ENCODE measurements at regions not wholly inside any gene's neighbourhood (a gene's known extent, or its start where the extent isn't known, plus 50 kb on each side); places are given as distances from the start of the nearest gene placed in this dataset.

DNA sequence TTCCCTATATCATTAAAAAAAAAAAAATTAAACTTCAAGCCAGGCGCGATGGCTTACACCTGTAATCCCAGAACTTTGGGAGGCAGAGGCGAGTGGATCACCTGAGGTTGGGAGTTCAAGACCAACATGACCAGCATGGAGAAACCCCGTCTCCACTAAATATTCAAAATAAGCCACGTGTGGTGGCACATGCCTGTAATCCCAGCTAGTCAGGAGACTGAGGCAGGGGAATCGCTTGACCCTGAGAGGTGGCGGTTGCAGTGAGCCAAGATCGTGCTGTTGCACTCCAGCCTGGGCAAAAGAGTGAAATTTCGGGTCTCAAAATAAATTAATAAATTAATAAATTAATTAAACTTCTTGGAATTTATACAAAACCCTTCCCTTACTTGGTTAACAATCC lies 358.6 kb upstream of the CDH9 start:
- Mint-ChIP-seq H3K36me3 (no peaks in the 10 kb centered on the region), H3K27ac (no peak overlapping the region), H3K27me3 (ENCODE audit: insufficient read depth, low read depth) (no peaks in the 10 kb centered on the region), H3K4me3 (no peak overlapping the region), H3K4me1 (no peaks in the 10 kb centered on the region), H3K9me3 (peaks cover 2% of the 10 kb centered on the region)
- no peaks in the 10 kb centered on the region for H3K27me3 ChIP-seq
- no peaks in the 10 kb centered on the region for H4K20me1 ChIP-seq (ENCODE audit: low read depth)
- no peak overlapping the region for H3K4me2 ChIP-seq
- no peak overlapping the region for H3K9ac ChIP-seq
- no peaks in the 10 kb centered on the region for H3K4me1 ChIP-seq
- no peaks in the 10 kb centered on the region for H3K36me3 ChIP-seq
- H3F3A ChIP-seq (ENCODE audit: low read depth) = no peaks in the 10 kb centered on the region
- TF ChIP-seq, protein P1, sequence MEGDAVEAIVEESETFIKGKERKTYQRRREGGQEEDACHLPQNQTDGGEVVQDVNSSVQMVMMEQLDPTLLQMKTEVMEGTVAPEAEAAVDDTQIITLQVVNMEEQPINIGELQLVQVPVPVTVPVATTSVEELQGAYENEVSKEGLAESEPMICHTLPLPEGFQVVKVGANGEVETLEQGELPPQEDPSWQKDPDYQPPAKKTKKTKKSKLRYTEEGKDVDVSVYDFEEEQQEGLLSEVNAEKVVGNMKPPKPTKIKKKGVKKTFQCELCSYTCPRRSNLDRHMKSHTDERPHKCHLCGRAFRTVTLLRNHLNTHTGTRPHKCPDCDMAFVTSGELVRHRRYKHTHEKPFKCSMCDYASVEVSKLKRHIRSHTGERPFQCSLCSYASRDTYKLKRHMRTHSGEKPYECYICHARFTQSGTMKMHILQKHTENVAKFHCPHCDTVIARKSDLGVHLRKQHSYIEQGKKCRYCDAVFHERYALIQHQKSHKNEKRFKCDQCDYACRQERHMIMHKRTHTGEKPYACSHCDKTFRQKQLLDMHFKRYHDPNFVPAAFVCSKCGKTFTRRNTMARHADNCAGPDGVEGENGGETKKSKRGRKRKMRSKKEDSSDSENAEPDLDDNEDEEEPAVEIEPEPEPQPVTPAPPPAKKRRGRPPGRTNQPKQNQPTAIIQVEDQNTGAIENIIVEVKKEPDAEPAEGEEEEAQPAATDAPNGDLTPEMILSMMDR (IDR thresholded peaks at IDR 0.05) = no peak
- TF ChIP-seq EZH2 (IDR thresholded peaks at IDR 0.05) (no peak), EZH2phosphoT487 (IDR thresholded peaks at IDR 0.05) (no peak)
- no peak overlapping the region for H3K27ac ChIP-seq
- no peak overlapping the region for H2AFZ ChIP-seq (replicated peaks)
- H3K79me2 ChIP-seq (ENCODE audit: low read depth) = no peaks in the 10 kb centered on the region
- DNase-seq (ENCODE audit: low spot score) = no peak
- H3K9me3 ChIP-seq (ENCODE audit: low read depth) = no peaks in the 10 kb centered on the region
- no peak overlapping the region for H3K4me3 ChIP-seq

DNA sequence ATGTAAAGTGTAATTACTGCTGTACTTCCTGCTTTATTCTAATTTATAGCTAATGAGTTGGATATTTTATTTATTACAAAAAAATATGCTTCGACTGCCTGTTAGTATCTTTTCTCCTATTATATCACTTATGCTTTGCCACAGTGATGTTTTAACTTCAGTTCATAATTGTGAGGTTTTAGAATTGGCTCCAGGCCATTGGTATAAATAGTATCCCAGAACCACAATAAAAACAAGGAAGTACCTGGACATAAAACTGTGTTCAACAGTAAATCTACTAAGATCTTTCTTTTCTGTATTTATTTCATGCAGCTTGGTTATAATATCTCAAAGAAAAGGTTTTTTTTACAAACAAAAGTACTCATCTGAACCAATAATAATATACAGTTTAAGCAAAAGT lies 354.3 kb upstream of the CDH9 start:
- Mint-ChIP-seq H3K27me3 (ENCODE audit: insufficient read depth, low read depth) (no peaks in the 10 kb centered on the region), H3K36me3 (no peaks in the 10 kb centered on the region)
- no peaks in the 10 kb centered on the region for H3K9me3 ChIP-seq (ENCODE audit: low read depth)

GRCh38 chr5:27389696-27390095 lies 351.3 kb upstream of the CDH9 start:
- H3K9ac ChIP-seq = no peak overlapping the region
- no peak overlapping the region for H3K4me2 ChIP-seq
- no peaks in the 10 kb centered on the region for H4K20me1 ChIP-seq (ENCODE audit: low read depth)
- no peaks in the 10 kb centered on the region for H3K4me1 ChIP-seq
- no peak overlapping the region for H3K4me3 ChIP-seq
- no peak for TF ChIP-seq EZH2 (IDR thresholded peaks at IDR 0.05)
- no peak for TF ChIP-seq EZH2phosphoT487 (IDR thresholded peaks at IDR 0.05)
- TF ChIP-seq, protein P1 (IDR thresholded peaks at IDR 0.05) = no peak
- H3K4me1 Mint-ChIP-seq = no peaks in the 10 kb centered on the region
- no peaks in the 10 kb centered on the region for H3K9me3 ChIP-seq (ENCODE audit: low read depth)
- no peaks in the 10 kb centered on the region for H3K79me2 ChIP-seq (ENCODE audit: low read depth)
- H3K27ac ChIP-seq = no peak overlapping the region
- H3K36me3 ChIP-seq = no peaks in the 10 kb centered on the region
- no peak overlapping the region for H2AFZ ChIP-seq (replicated peaks)
- no peaks in the 10 kb centered on the region for H3F3A ChIP-seq (ENCODE audit: low read depth)
- H3K27ac Mint-ChIP-seq = no peak overlapping the region
- H3K4me3 Mint-ChIP-seq = no peak overlapping the region
- no peaks in the 10 kb centered on the region for H3K27me3 Mint-ChIP-seq (ENCODE audit: insufficient read depth, low read depth)
- no peak for DNase-seq (ENCODE audit: low spot score)
- H3K9me3 Mint-ChIP-seq = no peaks in the 10 kb centered on the region
- H3K36me3 Mint-ChIP-seq = no peaks in the 10 kb centered on the region
- H3K27me3 ChIP-seq = no peaks in the 10 kb centered on the region

More for the DNA sequence above, 354.3 kb upstream of the CDH9 start:
- H3K27ac Mint-ChIP-seq = no peak overlapping the region
- no peak overlapping the region for H3K4me2 ChIP-seq
- H3K4me1 ChIP-seq = no peaks in the 10 kb centered on the region
- no peak overlapping the region for H3K27ac ChIP-seq
- TF ChIP-seq, protein P1 (IDR thresholded peaks at IDR 0.05) = no peak
- TF ChIP-seq EZH2 (IDR thresholded peaks at IDR 0.05) = no peak
- no peak for TF ChIP-seq EZH2phosphoT487 (IDR thresholded peaks at IDR 0.05)
- no peak for DNase-seq (ENCODE audit: low spot score)
- no peak overlapping the region for H3K9ac ChIP-seq
- no peaks in the 10 kb centered on the region for H3K36me3 ChIP-seq
- H3K4me1 Mint-ChIP-seq = no peaks in the 10 kb centered on the region
- no peak overlapping the region for H3K4me3 ChIP-seq
- no peak overlapping the region for H3K4me3 Mint-ChIP-seq
- no peaks in the 10 kb centered on the region for H3K79me2 ChIP-seq (ENCODE audit: low read depth)
- no peaks in the 10 kb centered on the region for H3K9me3 Mint-ChIP-seq
- H2AFZ ChIP-seq (replicated peaks) = no peak overlapping the region
- H4K20me1 ChIP-seq (ENCODE audit: low read depth) = no peaks in the 10 kb centered on the region
- H3K27me3 ChIP-seq = no peaks in the 10 kb centered on the region
- H3F3A ChIP-seq (ENCODE audit: low read depth) = no peaks in the 10 kb centered on the region
